Cardiac fibroblast (primary cell): ENCODE measurements at regions not wholly inside any gene's neighbourhood (a gene's known extent, or its start where the extent isn't known, plus 50 kb on each side); places are given as distances from the start of the nearest gene placed in this dataset.

Source experiments
- DNase-seq, 2 donors: peaks; one replicate each; pipeline versions ENCODE4 v3.0.0 to v3.0.0-alpha.2; 2010; ENCODE audit warnings: low read depth in 2 of 2
- H3K4me3 ChIP-seq, 2 donors: replicated peaks in 1 of 2; 1 replicate in 1 of 2; 2 replicates in 1 of 2; pipeline ENCODE4 v1.5.1; 2011; ENCODE audit warnings: low read depth in 2 of 2, low read length in 2 of 2, mild to moderate bottlenecking in 2 of 2, moderate library complexity in 1 of 2
- CTCF ChIP-seq: IDR thresholded peaks from one replicate; pipeline ENCODE4 v1.5.1; 2011; ENCODE audit warnings: low read depth, mild to moderate bottlenecking, low read length, inconsistent platforms

GRCh38 chr16:86872833-86873232, 294.5 kb downstream of the FOXL1 start:
- no peak for DNase-seq
- TF ChIP-seq CTCF, result peak; percentile 5
- no peak overlapping the region for H3K4me3 ChIP-seq

- peak in 1 of 2 donors; percentile 36 for DNase-seq
- peak; percentile 73 for TF ChIP-seq CTCF
- H3K4me3 ChIP-seq, result no peak overlapping the region
Measured at GRCh38 chr16:86874141-86874540, 295.8 kb downstream of the FOXL1 start.

- TF ChIP-seq CTCF, result no peak
- H3K4me3 ChIP-seq, result no peak overlapping the region
- no peak for DNase-seq
Measured at GRCh38 chr16:86876499-86876898, 298.1 kb downstream of the FOXL1 start.

- no peak overlapping the region for H3K4me3 ChIP-seq
- TF ChIP-seq CTCF, result no peak
- DNase-seq, result no peak
Measured at GRCh38 chr16:86877108-86877507, 298.8 kb downstream of the FOXL1 start.

GRCh38 chr16:86877835-86878234, 299.5 kb downstream of the FOXL1 start:
- H3K4me3 ChIP-seq, result no peak overlapping the region
- DNase-seq, result no peak
- no peak for TF ChIP-seq CTCF

GRCh38 chr16:86878236-86879080, 300.1 kb downstream of the FOXL1 start:
- no peak for TF ChIP-seq CTCF
- H3K4me3 ChIP-seq, result no peak overlapping the region
- DNase-seq, result no peak
